Loucy (cell line): ENCODE measurements at regions not wholly inside any gene's neighbourhood (a gene's known extent, or its start where the extent isn't known, plus 50 kb on each side); places are given as distances from the start of the nearest gene placed in this dataset.

Experiments used
- CTCF ChIP-seq: fragments of 200-600 bp; sonication (generic); conservative IDR thresholded peaks from 2 replicates; pipeline ENCODE4 v1.5.1; 2014; ENCODE audit warnings: mild to moderate bottlenecking, antibody characterized with exemption, low read length
- EZH2phosphoT487 ChIP-seq: fragments of 200-600 bp; IDR thresholded peaks from 2 replicates; pipeline ENCODE4 v1.6.1; 2018; ENCODE audit warnings: antibody characterized with exemption, mild to moderate bottlenecking, moderate library complexity, borderline replicate concordance

- TF ChIP-seq EZH2phosphoT487, result no peak
- TF ChIP-seq CTCF, result no peak
Measured at GRCh38 chr20:60148885-60149284, 190.7 kb downstream of the CDH26 start.
